WTC11 (cell line): ENCODE measurements at regions not wholly inside any gene's neighbourhood (a gene's known extent, or its start where the extent isn't known, plus 50 kb on each side); places are given as distances from the start of the nearest gene placed in this dataset.

Experiments used
- AFF4 ChIP-seq: sonication (generic); formaldehyde crosslinking; IDR thresholded peaks from 2 replicates; pipeline ENCODE4 v1.8.1; 2023; ENCODE audit warnings: mild to moderate bottlenecking, missing genetic modification reagents, borderline replicate concordance
- ATF2 ChIP-seq: sonication (generic); formaldehyde crosslinking; IDR thresholded peaks from 2 replicates; pipeline ENCODE4 v1.8.1; 2022; ENCODE audit warnings: low read depth, missing genetic modification reagents, borderline replicate concordance
- CTCF ChIP-seq: fragments of 200-600 bp; IDR thresholded peaks from 2 replicates; pipeline ENCODE4 v1.8.0; 2022; ENCODE audit warnings: antibody characterized with exemption
- E2F5 ChIP-seq: sonication (generic); formaldehyde crosslinking; IDR thresholded peaks from 2 replicates; pipeline ENCODE4 v1.8.1; 2022; ENCODE audit warnings: mild to moderate bottlenecking, moderate library complexity, missing genetic modification reagents
- FOXP1 ChIP-seq: sonication (generic); formaldehyde crosslinking; IDR thresholded peaks from 2 replicates; pipeline ENCODE4 v1.8.0; 2022; ENCODE audit warnings: missing genetic modification reagents, mild to moderate bottlenecking, moderate library complexity, borderline replicate concordance
- NFATC4 ChIP-seq: fragments of 250-450 bp; sonication (Bioruptor Pico); IDR thresholded peaks from 2 replicates; pipeline ENCODE4 v1.9.0; 2021; ENCODE audit warnings: mild to moderate bottlenecking
- TEAD4 ChIP-seq: sonication (generic); formaldehyde crosslinking; IDR thresholded peaks from 2 replicates; pipeline ENCODE4 v1.8.0; 2022; ENCODE audit warnings: mild to moderate bottlenecking, missing genetic modification reagents
- USF1 ChIP-seq: sonication (generic); formaldehyde crosslinking; IDR thresholded peaks from 2 replicates; pipeline ENCODE4 v1.8.0; 2022; ENCODE audit warnings: mild to moderate bottlenecking, missing genetic modification reagents
- USF2 ChIP-seq: sonication (generic); formaldehyde crosslinking; IDR thresholded peaks from 2 replicates; pipeline ENCODE4 v1.8.1; 2023; ENCODE audit warnings: mild to moderate bottlenecking, missing genetic modification reagents, moderate library complexity
- ZNF138 ChIP-seq: sonication (generic); formaldehyde crosslinking; conservative IDR thresholded peaks from 2 replicates; pipeline ENCODE4 v1.8.1; 2022; ENCODE audit warnings: mild to moderate bottlenecking, moderate library complexity, missing genetic modification reagents
- ZNF416 ChIP-seq: fragments of 250-450 bp; sonication (Bioruptor Pico); IDR thresholded peaks from 2 replicates; pipeline ENCODE4 v1.9.0; 2021; ENCODE audit warnings: mild to moderate bottlenecking, inconsistent platforms

GRCh38 chr5:58202941-58203444 lies 256.9 kb downstream of the PLK2 start:
- TF ChIP-seq ATF2 (no peak), USF1 (no peak), ZNF416 (no peak), TEAD4 (CRISPR knock-in tag) (no peak), CTCF (no peak), USF2 (CRISPR knock-in tag) (no peak), AFF4 (CRISPR knock-in tag) (no peak), ZNF138 (CRISPR knock-in tag) (no peak), NFATC4 (CRISPR knock-in tag) (no peak), E2F5 (CRISPR knock-in tag) (no peak), FOXP1 (CRISPR knock-in tag) (no peak)
